Skeletal muscle tissue (tissue), 3 donors: ENCODE measurements at regions not wholly inside any gene's neighbourhood (a gene's known extent, or its start where the extent isn't known, plus 50 kb on each side); places are given as distances from the start of the nearest gene placed in this dataset.
"Not testable (repeated sequence)": the region's sequence is repeated elsewhere in the genome, so short reads cannot be mapped to it uniquely, and the experiment has no call there.

Experiments
- H3K27ac ChIP-seq: one replicate; pipeline ENCODE4 v1.7.0; 2013; ENCODE audit warnings: mild to moderate bottlenecking, low read depth, low read length, inconsistent platforms
- H3K27me3 ChIP-seq, 3 donors: one replicate each; pipeline ENCODE4 v1.7.0; 2013; ENCODE audit warnings: low read length in 3 of 3; ENCODE audit not compliant: control insufficient read depth in 3 of 3, insufficient read depth in 3 of 3
- H3K36me3 ChIP-seq, 3 donors: one replicate each; pipeline ENCODE4 v1.7.0; 2013; ENCODE audit warnings: low read length in 3 of 3; ENCODE audit not compliant: control insufficient read depth in 3 of 3, insufficient read depth in 3 of 3
- H3K4me1 ChIP-seq, 3 donors: one replicate each; pipeline ENCODE4 v1.7.0; 2013; ENCODE audit warnings: low read length in 3 of 3, mild to moderate bottlenecking in 3 of 3; ENCODE audit not compliant: control insufficient read depth in 3 of 3, insufficient read depth in 3 of 3
- H3K4me3 ChIP-seq, 3 donors: one replicate each; pipeline ENCODE4 v1.7.0; 2013; ENCODE audit warnings: low read length in 3 of 3
- H3K9ac ChIP-seq, 3 donors: one replicate each; pipeline ENCODE4 v1.7.0; 2013; ENCODE audit warnings: low read length in 3 of 3, mild to moderate bottlenecking in 3 of 3, moderate library complexity in 2 of 3, low read depth in 1 of 3
- H3K9me3 ChIP-seq, 3 donors: one replicate each; pipeline ENCODE4 v1.7.0; 2013; ENCODE audit warnings: low read length in 3 of 3; ENCODE audit not compliant: control insufficient read depth in 3 of 3
- donor health status: Osteomylitis.

DNA sequence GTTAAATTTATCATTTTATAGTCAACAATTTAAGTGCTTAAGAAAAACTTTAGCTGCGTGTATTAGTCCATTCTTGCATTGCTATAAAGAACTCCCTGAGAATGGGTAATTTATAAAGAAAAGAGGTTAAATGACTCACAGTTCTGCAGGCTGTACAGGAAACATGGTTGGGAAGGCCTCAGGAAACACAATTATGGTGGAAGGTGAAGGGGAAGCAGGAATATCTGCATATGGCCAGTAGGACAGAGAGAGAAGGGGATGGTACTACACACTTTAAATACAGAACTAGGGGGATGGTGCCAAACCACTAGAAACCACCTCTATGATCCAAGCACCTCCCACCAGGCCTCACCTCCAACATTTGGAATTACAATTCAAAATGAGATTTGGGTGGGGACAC lies 295.5 kb upstream of the PLGLB1 start:
- not testable (repeated sequence) for H3K9ac ChIP-seq, H3K36me3 ChIP-seq, H3K27ac ChIP-seq, H3K9me3 ChIP-seq, H3K27me3 ChIP-seq, H3K4me3 ChIP-seq, H3K4me1 ChIP-seq

DNA sequence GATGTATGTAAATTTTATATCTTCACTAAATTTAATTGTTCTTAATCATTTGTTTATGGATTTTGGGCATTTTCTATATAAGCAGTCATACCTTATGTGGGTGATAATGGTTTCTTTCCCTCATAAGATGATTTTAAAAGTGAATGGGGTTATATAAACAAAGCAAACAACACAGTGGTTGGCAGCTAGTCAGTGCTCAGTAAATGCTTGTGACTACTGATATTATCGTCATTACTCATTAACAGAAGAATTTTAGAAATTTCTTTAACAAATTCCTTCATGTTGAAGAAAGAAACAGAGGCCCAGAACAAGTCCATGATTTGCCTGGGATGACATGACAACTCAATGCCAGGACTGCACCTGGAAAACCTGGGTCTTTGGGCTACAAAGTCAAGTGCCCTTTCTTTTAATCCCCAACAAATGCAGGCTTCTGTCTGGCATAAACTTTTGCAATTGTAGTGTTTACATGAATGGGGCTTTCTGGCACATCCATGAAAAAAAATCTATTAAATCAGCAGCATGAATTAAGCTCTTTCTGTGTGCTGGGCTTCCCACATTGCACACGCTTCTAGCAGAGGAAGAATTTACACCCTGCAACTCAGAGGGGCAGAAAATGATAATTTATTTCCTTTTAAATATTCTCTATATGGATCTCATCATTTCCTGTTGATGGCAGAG lies 297.3 kb upstream of the PLGLB1 start:
- H3K9ac ChIP-seq, H3K36me3 ChIP-seq, H3K27ac ChIP-seq, H3K27me3 ChIP-seq, H3K4me3 ChIP-seq, H3K4me1 ChIP-seq, H3K9me3 ChIP-seq: not testable (repeated sequence)

DNA sequence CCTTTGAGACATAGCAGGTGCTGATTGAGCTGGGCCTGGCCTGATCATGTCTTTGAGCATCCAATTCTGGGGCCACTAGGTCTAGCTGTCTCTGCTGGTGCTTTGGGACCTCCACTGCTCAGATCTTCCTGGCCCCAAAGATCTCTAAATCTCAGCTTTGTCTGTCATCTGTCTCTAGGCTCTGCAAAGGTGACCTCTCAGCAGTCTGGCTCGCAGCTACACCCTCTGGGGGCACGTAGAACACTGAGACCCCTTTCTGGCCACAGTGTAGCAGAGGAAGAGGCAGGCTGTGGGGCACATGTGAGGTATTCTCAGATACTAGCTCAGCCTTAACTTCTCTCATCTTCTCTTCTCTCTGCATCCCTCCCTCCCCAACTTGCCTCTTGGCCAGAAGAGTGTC lies 298.1 kb upstream of the PLGLB1 start:
- H3K9me3 ChIP-seq, H3K9ac ChIP-seq, H3K36me3 ChIP-seq, H3K27ac ChIP-seq, H3K27me3 ChIP-seq, H3K4me3 ChIP-seq, H3K4me1 ChIP-seq: not testable (repeated sequence)

DNA sequence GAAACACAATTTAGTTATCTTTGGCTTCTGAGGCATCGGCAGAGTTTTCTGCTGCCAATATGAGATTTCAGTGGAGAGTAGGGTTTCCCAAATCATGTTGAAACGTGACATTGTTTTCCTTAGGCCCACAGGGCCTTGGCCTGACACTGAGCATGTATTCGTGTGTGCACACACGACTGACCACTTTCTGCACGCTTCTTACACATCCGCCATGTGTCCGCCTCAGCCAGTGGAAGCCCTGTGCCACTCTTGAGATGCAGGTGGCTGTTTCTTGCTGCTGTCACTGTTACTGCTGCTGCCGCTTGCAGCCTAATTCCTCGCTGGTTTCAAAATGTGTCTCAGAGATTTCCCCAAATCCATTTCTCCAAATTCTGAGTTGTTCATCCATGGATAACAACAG lies 299.6 kb upstream of the PLGLB1 start:
- H3K4me3 ChIP-seq, H3K9me3 ChIP-seq: not testable (repeated sequence)

DNA sequence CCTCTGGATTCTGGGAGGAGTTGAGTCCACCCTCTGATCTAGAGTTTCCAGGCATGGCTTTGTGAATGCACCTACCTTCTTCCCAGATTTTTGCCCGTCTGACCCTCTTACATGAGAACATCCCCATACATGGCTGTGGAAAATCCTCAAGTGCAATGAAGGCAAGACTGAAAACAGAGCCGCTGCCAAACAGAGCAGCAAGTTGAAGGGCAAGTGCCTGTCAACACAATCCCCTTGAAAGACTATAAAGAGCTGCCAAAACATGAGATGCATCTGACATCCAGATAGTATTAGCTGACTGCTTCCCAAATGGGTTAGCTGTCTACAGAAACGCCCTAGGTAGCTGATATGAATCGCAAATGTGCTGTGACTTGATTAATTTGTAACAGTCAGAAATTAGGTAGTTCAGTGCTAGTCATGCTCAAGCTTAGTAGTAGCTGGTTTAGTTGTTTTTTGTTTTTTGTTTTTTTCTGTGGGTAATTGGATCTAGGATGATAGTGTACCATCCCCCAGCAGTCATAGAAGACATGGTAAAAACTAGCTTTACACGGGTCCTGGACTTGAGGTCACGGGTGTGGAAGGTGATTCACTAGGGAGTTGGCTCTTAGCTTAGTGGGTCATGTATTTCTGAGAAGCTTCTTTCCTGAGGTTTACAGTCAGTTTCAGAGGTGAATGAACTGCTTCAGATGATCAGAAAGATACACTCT lies 302.8 kb upstream of the PLGLB1 start:
- not testable (repeated sequence) for H3K27ac ChIP-seq, H3K27me3 ChIP-seq, H3K4me3 ChIP-seq, H3K9me3 ChIP-seq, H3K4me1 ChIP-seq, H3K36me3 ChIP-seq, H3K9ac ChIP-seq

More for the DNA sequence above, 299.6 kb upstream of the PLGLB1 start:
- not testable (repeated sequence) for H3K4me1 ChIP-seq, H3K36me3 ChIP-seq, H3K27me3 ChIP-seq, H3K9ac ChIP-seq, H3K27ac ChIP-seq

DNA sequence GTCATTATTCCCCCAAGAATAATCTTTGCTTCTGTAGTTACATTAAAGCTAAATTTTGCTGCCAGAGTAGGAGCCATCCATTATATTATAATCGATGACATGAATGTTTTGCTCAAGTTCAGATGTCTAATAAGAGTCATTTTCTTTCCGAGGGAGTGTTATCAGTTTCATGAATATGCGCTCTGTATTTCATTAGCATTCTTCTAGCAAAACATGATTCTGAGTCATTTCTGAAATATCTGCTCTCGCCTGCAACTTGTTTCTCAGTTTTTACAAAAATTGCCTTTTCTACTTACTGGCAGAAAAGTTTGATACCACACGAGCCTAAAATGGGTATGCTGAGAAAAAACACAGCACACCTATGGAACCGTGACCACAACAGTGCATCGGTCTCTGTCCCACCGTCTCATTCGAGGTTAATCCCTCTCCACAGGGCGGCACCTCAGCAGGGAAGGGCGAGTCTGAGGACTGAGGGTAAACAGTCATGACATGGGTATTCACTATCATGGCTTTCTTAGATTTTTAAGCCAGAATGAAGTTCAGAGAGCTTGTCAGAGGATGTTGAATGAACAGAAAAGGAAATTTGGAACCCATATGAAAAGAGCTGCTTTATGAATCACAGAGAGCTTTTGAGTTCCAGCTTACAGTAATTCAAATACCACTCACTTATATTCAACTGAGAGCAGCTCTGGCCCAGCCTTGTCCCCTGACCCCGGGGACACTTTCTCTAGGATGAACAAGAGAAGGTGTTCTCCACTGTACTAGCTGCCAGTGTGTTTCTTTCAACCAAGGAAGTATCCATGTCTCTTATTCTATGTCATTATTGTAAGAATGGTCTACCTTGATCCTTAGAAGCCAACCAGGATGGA lies 303.6 kb upstream of the PLGLB1 start:
- H3K9ac ChIP-seq, H3K36me3 ChIP-seq, H3K27me3 ChIP-seq, H3K4me1 ChIP-seq, H3K27ac ChIP-seq, H3K9me3 ChIP-seq, H3K4me3 ChIP-seq: not testable (repeated sequence)

DNA sequence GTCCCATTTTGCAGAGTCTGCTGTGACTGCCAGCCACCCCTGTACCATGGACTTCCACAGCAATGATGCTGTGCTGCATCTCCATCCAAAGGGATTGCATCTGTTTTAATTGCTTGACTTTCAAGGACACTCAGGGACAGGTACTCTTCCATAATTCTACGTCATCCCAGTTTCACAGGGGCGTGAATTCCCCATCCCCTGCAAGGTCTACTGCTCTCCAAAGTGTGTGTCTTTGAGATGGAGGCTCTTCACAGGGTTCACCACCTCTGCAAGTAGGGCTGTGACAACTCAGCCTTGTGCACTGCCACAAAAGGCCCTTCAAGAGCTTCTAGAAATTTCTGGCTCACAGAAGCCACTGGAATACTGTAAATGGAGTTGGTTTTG lies 304.3 kb upstream of the PLGLB1 start:
- not testable (repeated sequence) for H3K4me1 ChIP-seq, H3K27ac ChIP-seq, H3K9ac ChIP-seq, H3K9me3 ChIP-seq, H3K4me3 ChIP-seq, H3K27me3 ChIP-seq, H3K36me3 ChIP-seq

DNA sequence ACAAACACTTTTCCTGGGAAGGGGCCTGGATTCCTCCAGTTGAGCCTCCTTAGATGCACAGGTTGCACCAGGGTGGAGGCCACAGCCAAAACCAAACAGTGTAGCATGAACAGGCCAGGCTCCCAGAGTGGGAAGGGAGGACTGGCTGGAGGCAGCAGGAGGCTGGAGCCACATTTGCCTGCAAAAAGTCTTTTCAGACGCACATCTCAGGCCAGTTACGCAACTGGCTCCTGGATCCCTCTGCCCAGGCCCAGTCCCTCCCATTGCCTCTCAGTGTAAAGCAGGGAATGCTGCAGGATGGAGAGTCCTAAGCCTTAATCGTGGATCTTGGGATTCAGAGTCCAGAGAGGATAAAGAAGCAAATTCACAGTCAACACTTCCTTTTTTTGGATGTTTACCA lies 305.1 kb upstream of the PLGLB1 start:
- not testable (repeated sequence) for H3K9me3 ChIP-seq, H3K4me3 ChIP-seq, H3K36me3 ChIP-seq, H3K27ac ChIP-seq, H3K9ac ChIP-seq, H3K27me3 ChIP-seq, H3K4me1 ChIP-seq

DNA sequence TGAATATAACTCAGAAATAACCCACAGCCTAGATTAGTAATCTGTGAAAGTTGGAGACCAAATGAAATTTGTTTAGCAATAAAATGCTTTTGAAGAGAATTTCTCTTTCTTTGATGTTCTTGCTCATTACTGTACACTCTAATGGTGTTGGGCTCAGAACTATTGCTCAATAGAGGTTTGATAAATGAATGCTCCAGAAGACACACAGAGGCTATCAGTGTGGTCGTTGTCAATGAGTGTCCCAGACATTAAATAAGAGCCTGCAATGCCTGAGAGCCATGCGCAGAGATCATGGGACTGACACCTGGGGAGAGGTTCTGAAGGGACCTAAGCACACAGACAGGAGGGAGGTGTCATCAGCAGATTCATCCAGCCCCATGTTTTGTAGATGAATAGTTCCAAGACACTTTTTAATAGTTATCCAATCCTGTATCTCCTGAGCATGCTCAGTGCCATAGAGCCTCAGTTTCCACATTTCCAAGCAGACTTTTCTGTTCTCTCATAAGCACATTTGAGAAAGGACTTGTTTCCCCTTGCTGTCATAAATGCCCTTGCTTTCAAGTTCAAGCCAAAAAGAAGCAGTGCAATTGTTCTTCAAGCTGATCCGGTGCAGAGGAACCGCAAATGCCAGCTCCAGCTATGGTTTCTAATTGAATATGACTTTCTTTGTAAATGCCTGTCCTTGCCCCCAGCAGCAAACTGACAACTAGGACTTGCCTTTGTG lies 306.2 kb upstream of the PLGLB1 start:
- H3K9ac ChIP-seq, H3K4me3 ChIP-seq, H3K4me1 ChIP-seq, H3K27ac ChIP-seq, H3K36me3 ChIP-seq, H3K9me3 ChIP-seq, H3K27me3 ChIP-seq: not testable (repeated sequence)

DNA sequence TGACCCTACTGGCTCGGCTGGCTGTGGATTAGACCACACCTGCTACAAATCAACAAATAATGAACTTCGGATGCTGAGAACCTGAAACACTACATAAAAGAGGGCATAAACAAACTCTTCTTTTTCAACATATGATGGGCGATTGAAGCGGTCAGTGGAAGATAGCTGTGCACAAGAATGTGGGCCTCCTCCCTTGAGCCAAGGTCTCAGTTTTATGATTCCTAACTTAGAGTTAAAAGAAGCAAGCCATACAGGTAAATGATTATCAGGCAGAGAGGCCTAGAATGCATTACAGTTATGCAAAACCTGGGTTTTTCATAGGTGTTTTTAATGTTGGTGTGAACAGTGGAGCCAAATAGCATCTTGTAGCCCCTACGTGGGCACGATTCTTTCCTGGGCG lies 307.9 kb upstream of the PLGLB1 start:
- not testable (repeated sequence) for H3K9ac ChIP-seq, H3K9me3 ChIP-seq, H3K27me3 ChIP-seq, H3K36me3 ChIP-seq, H3K27ac ChIP-seq, H3K4me3 ChIP-seq, H3K4me1 ChIP-seq
